Germinal center (tissue), 1 donor: ENCODE measurements at regions not wholly inside any gene's neighbourhood (a gene's known extent, or its start where the extent isn't known, plus 50 kb on each side); places are given as distances from the start of the nearest gene placed in this dataset.

Experiments used
- DNase-seq: peaks from one replicate; pipeline ENCODE4 v3.0.0; 2012; ENCODE audit warnings: mixed read lengths, low spot score

- DNase-seq, result no peak
These were observed 52.2 kb upstream of the SPACA1 start for GRCh38 chr6:87995461-87995860.

DNA sequence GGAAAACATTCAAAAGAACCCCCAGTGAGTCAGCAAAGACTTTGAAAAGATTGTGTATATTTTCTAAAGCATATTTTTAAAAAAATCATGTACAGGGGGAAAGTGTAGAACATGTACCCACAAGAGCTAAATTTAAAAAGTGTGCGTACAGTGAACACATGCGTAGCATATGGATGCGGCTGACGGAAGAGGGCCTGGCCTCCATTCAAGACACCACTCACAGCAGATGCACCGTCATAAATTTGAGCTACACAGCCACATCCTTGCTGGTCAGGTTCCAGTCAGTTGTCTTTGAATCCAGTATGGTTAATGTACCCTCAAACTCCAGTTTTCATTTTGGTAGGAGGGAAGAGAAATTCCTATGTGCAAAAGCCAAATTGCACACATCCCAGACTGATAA lies 54.3 kb upstream of the SPACA1 start:
- DNase-seq, result no peak

DNA sequence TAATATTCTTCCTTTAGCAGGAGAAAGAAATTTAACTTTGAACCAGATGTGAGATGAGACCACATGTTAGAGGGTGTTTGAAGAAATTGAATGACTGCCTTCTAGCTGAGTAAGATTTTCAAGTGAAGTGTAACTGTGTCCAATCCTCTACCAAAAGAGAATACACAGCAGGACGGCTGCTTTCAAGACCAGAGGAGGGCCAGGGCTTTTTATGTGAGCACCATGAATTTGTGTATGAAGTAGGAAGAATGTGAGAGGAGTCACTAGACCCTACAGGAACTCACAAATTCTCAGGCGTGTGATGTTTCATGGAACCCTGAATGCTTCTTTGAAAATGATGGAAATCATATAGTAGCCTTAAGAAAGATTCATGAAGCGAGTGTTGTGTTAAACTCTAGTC lies 56.8 kb upstream of the SPACA1 start:
- no peak for DNase-seq

DNA sequence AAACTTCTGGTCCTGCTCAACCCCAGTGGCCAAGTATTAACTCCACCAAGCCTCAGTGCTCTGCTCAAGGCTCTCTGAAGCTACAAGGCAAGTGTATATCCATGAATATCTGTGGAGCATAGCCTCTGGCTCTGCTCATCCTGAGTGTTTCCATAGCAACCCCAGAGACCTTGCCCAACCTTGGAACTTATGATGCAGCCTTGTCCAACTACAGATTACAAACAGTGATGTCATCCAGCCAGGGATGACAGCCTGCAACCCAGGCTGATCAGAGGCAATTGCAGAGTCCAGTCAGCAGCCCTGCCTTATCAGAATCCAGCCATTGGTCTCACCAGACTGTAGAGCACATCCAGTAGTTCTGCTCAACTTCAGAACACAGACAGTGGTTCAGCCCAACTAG lies 65.5 kb upstream of the SPACA1 start:
- no peak for DNase-seq

GRCh38 chr6:87979737-87980136 lies 67.9 kb upstream of the SPACA1 start:
- no peak for DNase-seq

DNA sequence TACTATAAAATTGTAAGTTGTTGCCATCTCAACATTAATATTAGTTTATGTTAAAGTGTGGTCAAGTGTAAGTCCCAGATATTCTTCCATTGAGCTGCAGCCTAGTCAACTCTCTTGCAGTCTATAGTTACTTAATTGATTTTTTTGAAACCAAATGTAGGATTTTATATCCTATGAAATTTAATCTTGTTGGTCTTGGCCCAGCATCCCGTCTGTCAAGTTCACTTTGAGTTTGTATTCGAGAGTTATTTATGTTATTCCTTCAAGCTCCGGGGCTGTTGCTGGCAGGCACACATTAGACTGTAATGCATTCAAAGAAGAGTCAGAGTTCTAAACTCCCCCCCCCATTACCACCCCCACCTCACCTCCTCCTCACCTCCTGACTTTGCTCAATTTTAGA lies 71.0 kb upstream of the SPACA1 start:
- DNase-seq, result no peak

DNA sequence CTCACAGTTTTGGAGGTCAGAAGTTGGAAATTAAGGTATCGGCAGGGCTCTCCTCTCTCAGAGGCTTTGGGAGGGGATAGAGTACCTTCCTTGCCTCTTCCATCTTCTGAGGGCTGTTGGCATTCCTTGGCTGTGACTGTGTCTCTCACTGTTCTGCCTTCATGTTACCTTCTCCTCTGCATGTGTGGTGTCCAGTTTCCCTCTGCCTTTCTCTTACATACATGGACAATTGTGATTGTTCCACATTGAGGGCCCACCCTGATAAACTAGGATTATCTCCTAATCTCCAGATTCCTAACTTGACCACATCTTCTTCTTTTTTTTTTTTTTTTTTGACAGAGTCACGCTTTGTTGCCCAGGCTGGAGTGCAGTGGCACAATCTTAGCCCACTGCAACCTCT lies 72.1 kb upstream of the SPACA1 start:
- no peak for DNase-seq

DNA sequence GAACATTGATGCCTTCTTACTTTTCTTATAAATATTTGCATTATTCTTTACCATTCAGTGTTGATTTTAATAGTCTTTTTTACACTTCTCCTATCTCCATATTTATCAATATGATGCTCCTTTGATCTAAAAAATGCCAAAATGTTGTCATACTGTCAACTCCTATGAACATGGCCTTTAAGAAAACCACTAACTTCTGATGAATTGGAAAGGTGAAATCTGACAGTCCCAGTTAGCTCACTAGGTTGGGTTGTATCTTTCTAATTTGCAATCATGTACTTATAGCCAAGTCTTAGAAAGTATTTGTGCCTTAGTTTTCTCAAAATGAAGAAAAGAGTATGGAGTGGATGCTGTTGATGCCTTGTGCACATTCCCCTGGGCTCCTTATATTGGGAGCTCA lies 75.4 kb upstream of the SPACA1 start:
- no peak for DNase-seq

- DNase-seq, result no peak
These were observed 75.9 kb upstream of the SPACA1 start for GRCh38 chr6:87971605-87972262.

DNA sequence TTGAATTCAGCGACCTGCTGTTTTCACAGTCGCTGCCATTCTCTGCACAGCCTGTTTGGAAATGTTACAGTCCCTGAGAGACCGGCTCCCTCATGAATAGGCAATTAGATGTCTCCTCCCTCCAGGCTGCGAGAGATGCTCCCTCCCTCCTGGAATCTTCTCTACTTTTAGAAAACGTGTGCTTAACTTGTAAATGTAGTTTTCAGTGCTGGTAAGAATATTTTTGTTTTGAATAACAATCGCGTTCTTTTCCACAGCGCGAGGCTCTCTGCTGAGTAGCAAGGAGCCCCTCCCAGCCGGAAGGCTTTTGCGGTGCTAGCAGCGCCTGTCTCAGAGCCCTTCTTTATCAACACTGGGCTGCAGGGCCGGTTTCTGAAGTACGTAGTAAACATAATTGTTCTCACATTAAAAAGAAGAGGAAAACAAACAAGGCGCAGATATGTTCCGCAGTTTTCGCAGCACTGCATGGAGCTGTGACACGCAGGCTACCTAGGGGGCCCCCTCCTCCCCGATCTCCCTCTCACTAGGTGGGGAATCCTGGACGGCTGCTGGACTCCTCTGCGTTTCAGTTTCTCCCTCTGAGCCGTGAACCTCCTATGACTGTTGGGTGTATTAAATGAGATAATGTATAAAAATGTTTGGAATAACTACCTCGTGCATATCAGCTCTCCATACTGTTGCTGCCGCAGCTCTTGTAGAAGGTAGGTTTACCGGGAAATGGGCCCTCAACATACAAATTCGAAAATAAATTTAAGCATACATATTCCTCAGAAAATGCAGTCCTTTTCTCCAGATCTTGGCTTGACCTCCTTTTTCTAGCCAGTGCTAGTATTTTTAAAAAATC lies 79.0 kb upstream of the SPACA1 start:
- no peak for DNase-seq

DNA sequence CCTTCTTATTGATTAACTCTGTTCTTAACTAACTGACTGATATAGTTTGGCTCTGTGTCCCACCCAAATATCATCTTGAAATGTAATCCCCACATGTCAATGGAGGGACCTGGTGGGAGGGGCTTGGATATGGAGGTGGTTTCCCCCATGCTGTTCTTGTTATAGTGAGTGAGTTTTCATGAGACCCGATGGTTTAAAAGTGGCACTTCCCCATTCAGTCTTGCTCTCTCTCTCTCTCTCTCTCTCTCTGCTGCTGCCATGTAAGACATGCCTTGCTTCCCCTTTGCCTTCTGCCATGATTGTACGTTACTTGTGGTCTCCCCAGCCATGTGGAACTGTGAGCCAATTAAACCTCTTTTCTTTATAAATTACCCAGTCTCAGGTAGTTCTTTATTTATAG lies 81.8 kb upstream of the SPACA1 start:
- no peak for DNase-seq

- DNase-seq, result no peak
These were observed 88.6 kb upstream of the SPACA1 start for GRCh38 chr6:87959083-87959482.

DNA sequence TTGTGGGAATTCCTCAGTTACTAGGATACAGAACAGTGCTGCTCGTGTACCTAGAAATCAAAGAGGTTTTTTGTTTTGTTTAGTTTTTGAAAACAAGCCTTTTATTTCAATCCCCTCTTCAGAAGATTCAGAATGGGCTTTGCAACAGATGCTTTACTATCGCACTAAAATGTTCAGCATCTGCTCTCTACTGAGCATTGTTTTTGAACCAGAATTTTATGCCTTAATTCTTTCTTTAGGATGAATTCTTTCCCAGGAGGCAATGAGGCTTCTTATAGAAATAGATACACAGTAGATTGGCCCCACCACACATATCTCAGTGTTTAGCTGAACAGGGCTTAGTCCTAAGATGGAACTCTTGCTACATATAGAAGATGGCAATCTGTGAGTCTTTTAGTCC lies 95.9 kb upstream of the SPACA1 start:
- no peak for DNase-seq

- no peak for DNase-seq
These were observed 97.0 kb upstream of the SPACA1 start for GRCh38 chr6:87950614-87951013.

- no peak for DNase-seq
These were observed 98.4 kb upstream of the SPACA1 start for GRCh38 chr6:87949194-87949593.

- DNase-seq, result no peak
These were observed 101.0 kb upstream of the SPACA1 start for GRCh38 chr6:87946669-87947068.

DNA sequence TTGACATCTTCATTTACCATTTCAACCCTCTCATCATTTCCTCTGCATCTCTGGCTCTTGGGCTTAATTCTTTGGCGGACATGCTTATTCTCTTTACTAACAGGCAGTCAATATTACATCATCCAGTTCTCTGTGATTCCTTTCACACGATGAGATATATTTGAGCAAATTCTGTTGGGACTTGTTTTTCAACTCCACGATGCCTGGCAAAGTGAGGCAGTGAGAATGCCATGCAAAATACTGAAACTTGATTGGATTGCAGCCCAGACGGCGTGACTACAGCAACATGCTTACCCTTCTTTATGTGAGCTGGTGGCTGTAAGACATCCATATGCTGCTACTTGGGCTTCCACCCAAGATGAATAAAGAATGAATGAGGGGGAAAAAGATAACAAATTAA lies 101.7 kb upstream of the SPACA1 start:
- no peak for DNase-seq

DNA sequence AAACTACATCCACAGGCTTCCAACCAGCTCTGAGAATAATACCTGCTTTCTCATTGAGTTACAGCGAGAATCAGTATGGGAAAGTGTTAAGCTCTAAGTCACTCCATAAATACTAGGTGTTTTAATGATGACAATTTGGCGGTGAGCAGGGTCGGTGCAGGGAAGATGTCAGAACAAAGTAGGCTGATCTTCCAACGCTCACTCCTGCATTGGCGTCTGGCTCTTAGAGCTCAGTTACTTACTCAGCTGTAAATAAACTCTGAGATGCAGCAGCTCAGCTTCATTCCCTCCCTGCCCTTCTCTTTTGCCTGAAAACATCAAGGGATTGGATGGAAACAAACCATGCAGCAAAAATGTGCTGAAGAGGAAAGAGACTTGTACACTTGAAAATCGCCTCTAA lies 102.5 kb upstream of the SPACA1 start:
- DNase-seq, result no peak

DNA sequence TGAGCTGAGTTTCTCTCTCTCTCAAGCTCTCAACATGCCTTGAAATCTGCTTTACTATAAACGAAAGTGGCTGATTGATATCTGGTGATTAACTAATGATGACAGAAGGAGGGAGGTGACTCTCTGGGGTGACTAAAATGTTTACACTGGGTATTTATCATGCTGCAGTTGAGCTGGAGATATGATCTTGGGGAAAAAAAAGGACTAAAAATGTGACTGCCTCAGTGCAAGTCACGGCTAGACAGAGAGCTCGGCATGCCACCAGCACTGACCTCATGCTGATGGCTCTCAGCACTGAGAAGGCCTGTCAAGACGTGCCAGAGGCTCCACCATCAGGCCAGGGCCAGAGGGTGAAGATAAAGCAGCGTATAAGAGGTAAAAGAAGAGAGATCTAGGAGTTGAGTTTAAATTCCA lies 103.1 kb upstream of the SPACA1 start:
- no peak for DNase-seq

DNA sequence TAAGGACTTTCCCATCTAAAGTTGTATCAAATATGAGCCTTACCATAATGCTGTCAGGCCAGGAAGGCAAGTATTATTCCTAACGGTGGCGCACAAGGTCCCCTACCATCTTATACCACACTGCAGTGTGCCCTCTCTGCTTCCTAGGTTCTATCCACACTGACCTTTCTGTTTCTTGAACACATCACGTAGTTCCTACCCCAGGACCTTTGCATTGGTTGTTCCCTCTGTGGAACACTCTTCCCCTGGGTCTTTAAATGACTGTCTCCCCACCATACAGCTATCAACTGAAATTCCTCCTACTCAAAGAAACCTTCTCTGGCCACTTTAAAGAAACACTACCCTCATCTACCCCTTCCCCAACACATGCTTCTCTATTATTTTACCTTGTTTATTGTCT lies 104.5 kb upstream of the SPACA1 start:
- no peak for DNase-seq

DNA sequence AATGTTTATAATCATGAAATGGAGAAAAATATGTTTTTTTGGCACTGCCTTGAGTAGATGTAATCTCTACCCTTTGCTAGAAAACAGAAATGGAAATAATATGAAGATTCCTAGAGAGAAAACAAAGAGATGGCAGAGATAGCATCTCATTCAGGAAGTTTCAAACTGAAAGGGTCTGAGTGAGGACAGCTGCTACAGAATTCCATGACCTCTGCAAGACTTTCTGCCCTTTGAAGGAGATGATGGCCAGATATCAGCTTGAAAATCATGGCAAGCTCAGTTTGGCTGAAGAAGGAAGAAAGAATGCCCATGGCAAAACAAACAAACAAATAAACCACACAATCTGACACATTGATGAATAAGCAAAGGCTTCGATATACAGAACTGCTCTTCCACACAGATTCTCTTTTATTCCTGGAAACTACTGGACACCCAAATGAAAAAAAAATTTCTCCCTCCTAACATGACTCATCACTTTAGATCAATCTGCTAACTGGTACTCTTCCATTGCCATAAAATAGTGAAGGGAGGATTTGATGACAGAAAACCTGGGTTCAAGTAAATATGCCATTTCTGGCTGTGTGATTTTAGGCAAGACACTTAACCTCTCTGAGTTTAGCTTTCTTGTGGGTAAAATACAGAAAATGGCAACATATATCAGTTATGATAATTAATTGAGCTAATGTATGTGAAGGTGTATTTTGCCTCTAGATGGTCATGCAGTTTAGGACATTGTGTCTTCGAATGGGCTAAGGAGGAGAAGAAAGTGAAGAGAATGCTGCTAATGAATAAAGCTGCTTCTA lies 105.9 kb upstream of the SPACA1 start:
- DNase-seq, result no peak

- no peak for DNase-seq
These were observed 107.9 kb upstream of the SPACA1 start for GRCh38 chr6:87939776-87940175.

DNA sequence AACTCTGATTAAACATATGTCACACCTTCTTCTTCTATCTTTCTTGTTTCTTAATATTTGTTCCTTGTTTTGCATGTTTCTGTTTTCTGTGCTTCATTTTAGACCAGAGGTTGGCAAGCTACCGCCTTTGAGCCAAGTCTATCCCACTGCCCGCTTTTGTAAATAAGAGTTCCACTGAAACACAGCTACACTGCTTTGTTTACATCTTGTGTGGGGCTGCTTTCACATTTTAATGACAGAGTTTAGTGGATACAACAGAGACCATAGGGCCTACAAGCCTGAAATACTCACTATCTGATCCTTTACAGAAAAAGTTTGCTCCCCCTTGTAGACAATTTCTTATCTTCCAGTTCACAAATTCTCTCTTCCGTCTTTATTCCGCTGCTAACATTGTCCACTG lies 109.4 kb upstream of the SPACA1 start:
- DNase-seq, result no peak
